Omental fat pad (tissue), 3 donors: ENCODE measurements at regions not wholly inside any gene's neighbourhood (a gene's known extent, or its start where the extent isn't known, plus 50 kb on each side); places are given as distances from the start of the nearest gene placed in this dataset.
"Not testable (repeated sequence)": the region's sequence is repeated elsewhere in the genome, so short reads cannot be mapped to it uniquely, and the experiment has no call there.

Experiments
- ATAC-seq: fragments of 150-250 bp; one replicate; pipeline ENCODE4 v1.9.1; 2016; ENCODE audit warnings: mild to moderate bottlenecking, moderate library complexity; ENCODE audit not compliant: low FRiP score
- DNase-seq: peaks from one replicate; pipeline ENCODE4 v3.0.0-alpha.2; 2019; ENCODE audit warnings: low spot score
- CTCF ChIP-seq, 3 donors: fragments of 450-650 bp; IDR thresholded peaks; one replicate each; pipeline ENCODE4 v1.5.1; 2016 to 2017; ENCODE audit warnings: antibody characterized with exemption in 3 of 3, mild to moderate bottlenecking in 3 of 3, moderate library complexity in 2 of 3

- TF ChIP-seq CTCF (IDR thresholded peaks at IDR 0.05): no peak
- no peak for ATAC-seq
- no peak for DNase-seq
Observed at GRCh38 chr14:105635560-105635959, 109.2 kb downstream of the TMEM121 start.

- DNase-seq, ATAC-seq: not testable (repeated sequence)
Observed at GRCh38 chr14:105636021-105636420, 109.6 kb downstream of the TMEM121 start.

GRCh38 chr14:105636935-105637334 is 110.6 kb downstream of the TMEM121 start:
- DNase-seq (no peak), ATAC-seq (no peak)
- no peak for TF ChIP-seq CTCF (IDR thresholded peaks at IDR 0.05)

- not testable (repeated sequence) for DNase-seq, ATAC-seq
Observed at GRCh38 chr14:105637345-105637744, 111.0 kb downstream of the TMEM121 start.

GRCh38 chr14:105639969-105640931 is 113.9 kb downstream of the TMEM121 start:
- DNase-seq, ATAC-seq: not testable (repeated sequence)

- ATAC-seq (no peak), DNase-seq (no peak)
- no peak for TF ChIP-seq CTCF (IDR thresholded peaks at IDR 0.05)
Observed at GRCh38 chr14:105641075-105641937, 114.9 kb downstream of the TMEM121 start.

GRCh38 chr14:105641951-105642350 is 115.6 kb downstream of the TMEM121 start:
- not testable (repeated sequence) for DNase-seq
- ATAC-seq: peak; percentile 20

GRCh38 chr14:105642486-105642885 is 116.1 kb downstream of the TMEM121 start:
- ATAC-seq, DNase-seq: not testable (repeated sequence)

GRCh38 chr14:105643406-105644052 is 117.1 kb downstream of the TMEM121 start:
- not testable (repeated sequence) for DNase-seq, ATAC-seq

- ATAC-seq: not testable (repeated sequence)
Observed at GRCh38 chr14:105644053-105644435, 117.7 kb downstream of the TMEM121 start.

GRCh38 chr14:105644457-105644856 is 118.1 kb downstream of the TMEM121 start:
- DNase-seq, ATAC-seq: not testable (repeated sequence)

More at GRCh38 chr14:105644053-105644435, 117.7 kb downstream of the TMEM121 start:
- DNase-seq: not testable (repeated sequence)

- not testable (repeated sequence) for ATAC-seq, DNase-seq
Observed at GRCh38 chr14:105644891-105645290, 118.5 kb downstream of the TMEM121 start.

- peak; percentile 3 for ATAC-seq
- DNase-seq: not testable (repeated sequence)
Observed at GRCh38 chr14:105645389-105645788, 119.0 kb downstream of the TMEM121 start.
